Heart left ventricle (tissue), 13 donors: ENCODE measurements at regions not wholly inside any gene's neighbourhood (a gene's known extent, or its start where the extent isn't known, plus 50 kb on each side); places are given as distances from the start of the nearest gene placed in this dataset.

ENCODE experiments used
- CTCF ChIP-seq, 12 donors: fragments of 200-600 bp; sonication (generic) in 4 of 12; IDR thresholded peaks; one replicate each; pipeline versions ENCODE4 v1.5.0 to v1.8.0; 2018 to 2022; ENCODE audit warnings: antibody characterized with exemption in 12 of 12, mild to moderate bottlenecking in 5 of 12
- POLR2A ChIP-seq, 2 donors: fragments of 450-650 bp; IDR thresholded peaks; one replicate each; pipeline ENCODE4 v1.6.1; 2017; ENCODE audit warnings: antibody characterized with exemption in 2 of 2, mild to moderate bottlenecking in 2 of 2, moderate library complexity in 2 of 2
- donor health status: ischemic (EF 13 %, LVEDD 7.1; RV severe dilation, severe dysfunction).
- donor health status: DM: no; HTN: yes; CAD: no.
- donor health status: DM: no; HTN: no; CAD: no.
- donor health status: ischemic (EF 25% LVEDD 6.9; RV normal size, moderate dysfunction).
- donor health status: ischemic (EF 25% LVEDD 5.7; RV mildly dilated, moderate dysfunction).
- donor health status: ischemic (EF 35%, LVEDD 5.7; RV mildly dilated, moderate dysfunction).
- donor health status: nonischemic (EF 11% LVEDD 7.7; RV severe dilation, severe dysfunction).
- donor health status: DM: yes; HTN: yes; CAD: no.
- donor health status: PGD.
- donor health status: ischemic (EF 29% LVEDD 5.4; RV normal size, mild dysfunction).
- donor health status: nonischemic (EF 23%, LVEDD 6.1; RV moderate dilation, normal function).

- TF ChIP-seq CTCF (IDR thresholded peaks at IDR 0.05) = peak; percentile 39 to 75 (median 58)
- no peak for TF ChIP-seq POLR2A (IDR thresholded peaks at IDR 0.05)
Measured at GRCh38 chr1:90114521-90115141, 119.7 kb downstream of the ZNF326 start.
